ENCODE measurements at regions not wholly inside any gene's neighbourhood (a gene's known extent, or its start where the extent isn't known, plus 50 kb on each side); places are given as distances from the start of the nearest gene placed in this dataset.

DNA sequence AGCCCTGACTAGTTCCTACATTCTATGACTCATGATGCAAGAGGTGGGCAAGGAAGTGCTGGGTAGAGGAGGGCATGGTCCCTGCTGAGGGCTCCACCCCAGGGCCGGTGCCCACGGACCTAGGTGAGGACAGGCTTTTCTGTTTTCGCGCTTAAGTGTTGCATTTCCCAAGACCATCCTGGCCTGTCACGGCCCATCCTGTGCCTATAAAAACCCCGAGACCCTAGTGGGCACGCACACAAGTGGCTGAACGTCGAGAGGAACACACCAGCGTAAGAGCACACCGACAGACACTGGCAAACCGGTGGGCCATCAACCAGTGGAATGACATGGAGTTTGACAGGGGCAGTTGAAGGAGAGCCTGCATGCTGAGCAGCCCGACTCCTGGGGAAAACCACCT, 680.7 kb upstream of the GHITM start:
- Mint-ChIP-seq H3K9me3 (ENCODE audit: unreplicated experiment) (peaks cover 5% of the 10 kb centered on the region), H3K27me3 (ENCODE audit: low read depth, unreplicated experiment) (no peaks in the 10 kb centered on the region), H3K36me3 (ENCODE audit: low read depth, unreplicated experiment) (no peaks in the 10 kb centered on the region), H3K27ac (ENCODE audit: unreplicated experiment) (no peak overlapping the region), H3K4me3 (ENCODE audit: unreplicated experiment) (no peak overlapping the region), H3K4me1 (ENCODE audit: low read depth, unreplicated experiment) (no peaks in the 10 kb centered on the region)
- Histone ChIP-seq H3K9me3 (ENCODE audit: insufficient read depth, low read depth, low read length) (no peaks in the 10 kb centered on the region), H3K4me3 (ENCODE audit: insufficient read depth, low read depth, low read length) (no peak overlapping the region), H3K79me2 (ENCODE audit: insufficient read depth, low read length) (no peaks in the 10 kb centered on the region), H3K36me3 (ENCODE audit: insufficient read depth, low read length) (no peaks in the 10 kb centered on the region), H2AFZ (ENCODE audit: low read depth, low read length) (no peak overlapping the region), H3K4me1 (ENCODE audit: insufficient read depth, low read length) (no peaks in the 10 kb centered on the region), H3K27me3 (ENCODE audit: insufficient read depth, low read length) (no peaks in the 10 kb centered on the region), H3K27ac (ENCODE audit: low read depth, low read length) (no peak overlapping the region), H3K4me2 (ENCODE audit: low read length) (no peak overlapping the region), H4K20me1 (ENCODE audit: insufficient read depth, low read length) (no peaks in the 10 kb centered on the region), H3K9ac (ENCODE audit: low read length) (no peak overlapping the region)
- DNase-seq (ENCODE audit: low read depth) = no peak
- no peak for TF ChIP-seq EZH2 (IDR thresholded peaks at IDR 0.05; ENCODE audit: insufficient read depth, low read length)
- TF ChIP-seq, protein P1, sequence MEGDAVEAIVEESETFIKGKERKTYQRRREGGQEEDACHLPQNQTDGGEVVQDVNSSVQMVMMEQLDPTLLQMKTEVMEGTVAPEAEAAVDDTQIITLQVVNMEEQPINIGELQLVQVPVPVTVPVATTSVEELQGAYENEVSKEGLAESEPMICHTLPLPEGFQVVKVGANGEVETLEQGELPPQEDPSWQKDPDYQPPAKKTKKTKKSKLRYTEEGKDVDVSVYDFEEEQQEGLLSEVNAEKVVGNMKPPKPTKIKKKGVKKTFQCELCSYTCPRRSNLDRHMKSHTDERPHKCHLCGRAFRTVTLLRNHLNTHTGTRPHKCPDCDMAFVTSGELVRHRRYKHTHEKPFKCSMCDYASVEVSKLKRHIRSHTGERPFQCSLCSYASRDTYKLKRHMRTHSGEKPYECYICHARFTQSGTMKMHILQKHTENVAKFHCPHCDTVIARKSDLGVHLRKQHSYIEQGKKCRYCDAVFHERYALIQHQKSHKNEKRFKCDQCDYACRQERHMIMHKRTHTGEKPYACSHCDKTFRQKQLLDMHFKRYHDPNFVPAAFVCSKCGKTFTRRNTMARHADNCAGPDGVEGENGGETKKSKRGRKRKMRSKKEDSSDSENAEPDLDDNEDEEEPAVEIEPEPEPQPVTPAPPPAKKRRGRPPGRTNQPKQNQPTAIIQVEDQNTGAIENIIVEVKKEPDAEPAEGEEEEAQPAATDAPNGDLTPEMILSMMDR (IDR thresholded peaks at IDR 0.05; ENCODE audit: insufficient read depth, low read depth, low read length) = no peak
- FAIRE-seq = no peak

DNA sequence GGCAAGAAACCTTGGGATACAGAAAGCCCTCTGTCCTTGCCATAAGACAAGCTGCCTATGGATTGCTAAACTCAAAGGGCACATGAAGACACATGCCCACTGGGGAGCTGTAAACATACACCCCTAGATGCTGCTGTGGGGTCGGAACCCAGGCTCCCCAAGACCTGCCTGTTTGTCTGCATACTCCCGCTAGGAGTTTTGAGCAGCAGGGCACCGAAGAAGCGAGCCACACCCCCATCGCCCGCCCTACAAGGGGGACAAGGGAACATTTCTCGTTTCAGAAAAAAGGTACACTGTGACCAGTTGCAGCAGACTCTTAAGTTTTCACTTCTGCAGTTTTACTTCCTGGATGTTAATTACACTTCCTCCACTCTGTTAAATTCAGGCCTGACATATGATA, 680.2 kb upstream of the GHITM start:
- Histone ChIP-seq H3K4me1 (ENCODE audit: insufficient read depth, low read length) (no peaks in the 10 kb centered on the region), H3K9ac (ENCODE audit: low read length) (no peak overlapping the region), H3K27me3 (ENCODE audit: insufficient read depth, low read length) (no peaks in the 10 kb centered on the region), H3K27ac (ENCODE audit: low read depth, low read length) (no peak overlapping the region), H3K36me3 (ENCODE audit: insufficient read depth, low read length) (no peaks in the 10 kb centered on the region), H2AFZ (ENCODE audit: low read depth, low read length) (no peak overlapping the region), H3K9me3 (ENCODE audit: insufficient read depth, low read depth, low read length) (no peaks in the 10 kb centered on the region), H3K4me2 (ENCODE audit: low read length) (no peak overlapping the region), H4K20me1 (ENCODE audit: insufficient read depth, low read length) (no peaks in the 10 kb centered on the region), H3K79me2 (ENCODE audit: insufficient read depth, low read length) (no peaks in the 10 kb centered on the region), H3K4me3 (ENCODE audit: insufficient read depth, low read depth, low read length) (no peak overlapping the region)
- no peak for DNase-seq (ENCODE audit: low read depth)
- H3K36me3 Mint-ChIP-seq (ENCODE audit: low read depth, unreplicated experiment) = no peaks in the 10 kb centered on the region
- no peaks in the 10 kb centered on the region for H3K4me1 Mint-ChIP-seq (ENCODE audit: low read depth, unreplicated experiment)
- no peak overlapping the region for H3K4me3 Mint-ChIP-seq (ENCODE audit: unreplicated experiment)
- TF ChIP-seq, protein P1 (IDR thresholded peaks at IDR 0.05; ENCODE audit: insufficient read depth, low read depth, low read length) = no peak
- TF ChIP-seq EZH2 (IDR thresholded peaks at IDR 0.05; ENCODE audit: insufficient read depth, low read length) = no peak
- H3K27me3 Mint-ChIP-seq (ENCODE audit: low read depth, unreplicated experiment) = no peaks in the 10 kb centered on the region
- no peak overlapping the region for H3K27ac Mint-ChIP-seq (ENCODE audit: unreplicated experiment)
- H3K9me3 Mint-ChIP-seq (ENCODE audit: unreplicated experiment) = peaks cover 6% of the 10 kb centered on the region
- no peak for FAIRE-seq

DNA sequence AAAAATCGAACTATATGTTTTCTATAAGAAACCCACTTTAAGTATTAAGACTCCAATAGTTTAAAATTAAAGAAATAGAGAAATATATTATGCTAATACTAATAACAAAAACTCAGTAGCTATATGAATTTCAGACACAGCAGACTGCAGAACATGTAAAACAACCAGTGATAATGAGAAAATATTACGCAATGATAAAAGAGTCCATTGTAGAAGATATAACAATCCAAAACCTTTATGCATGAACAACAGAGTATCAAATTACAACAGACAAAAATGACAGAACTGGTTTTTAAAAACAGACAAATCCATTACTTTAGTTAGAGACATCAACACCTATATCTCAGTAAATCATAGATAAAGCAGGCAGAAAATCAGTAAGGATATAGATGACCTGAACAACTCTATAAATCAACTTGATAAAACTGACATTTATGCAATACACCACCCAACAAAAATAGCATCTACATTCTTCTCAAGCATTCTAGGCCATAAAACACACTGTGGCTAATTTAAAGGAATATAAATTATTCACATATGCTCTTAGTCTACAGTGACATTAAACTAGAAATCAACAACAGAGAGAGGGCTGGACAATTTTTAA, 669.5 kb upstream of the GHITM start:
- no peak overlapping the region for H3K4me3 ChIP-seq (ENCODE audit: insufficient read depth, low read depth, low read length)
- Mint-ChIP-seq H3K4me3 (ENCODE audit: unreplicated experiment) (no peak overlapping the region), H3K27ac (ENCODE audit: unreplicated experiment) (no peak overlapping the region), H3K9me3 (ENCODE audit: unreplicated experiment) (no peaks in the 10 kb centered on the region), H3K27me3 (ENCODE audit: low read depth, unreplicated experiment) (no peaks in the 10 kb centered on the region), H3K36me3 (ENCODE audit: low read depth, unreplicated experiment) (no peaks in the 10 kb centered on the region), H3K4me1 (ENCODE audit: low read depth, unreplicated experiment) (no peaks in the 10 kb centered on the region)
- DNase-seq (ENCODE audit: low read depth) (peak; percentile 38), FAIRE-seq (no peak)
- H3K9me3 ChIP-seq (ENCODE audit: insufficient read depth, low read depth, low read length) = no peaks in the 10 kb centered on the region
- H4K20me1 ChIP-seq (ENCODE audit: insufficient read depth, low read length) = no peaks in the 10 kb centered on the region
- H3K36me3 ChIP-seq (ENCODE audit: insufficient read depth, low read length) = no peaks in the 10 kb centered on the region
- no peak for TF ChIP-seq EZH2 (IDR thresholded peaks at IDR 0.05; ENCODE audit: insufficient read depth, low read length)
- TF ChIP-seq, protein P1 (IDR thresholded peaks at IDR 0.05; ENCODE audit: insufficient read depth, low read depth, low read length) = no peak
- H3K4me2 ChIP-seq (ENCODE audit: low read length) = no peak overlapping the region
- no peak overlapping the region for H2AFZ ChIP-seq (ENCODE audit: low read depth, low read length)
- no peaks in the 10 kb centered on the region for H3K27me3 ChIP-seq (ENCODE audit: insufficient read depth, low read length)
- H3K27ac ChIP-seq (ENCODE audit: low read depth, low read length) = no peak overlapping the region
- no peak overlapping the region for H3K9ac ChIP-seq (ENCODE audit: low read length)
- no peaks in the 10 kb centered on the region for H3K4me1 ChIP-seq (ENCODE audit: insufficient read depth, low read length)
- no peaks in the 10 kb centered on the region for H3K79me2 ChIP-seq (ENCODE audit: insufficient read depth, low read length)
